ENCODE measurements at regions not wholly inside any gene's neighbourhood (a gene's known extent, or its start where the extent isn't known, plus 50 kb on each side); places are given as distances from the start of the nearest gene placed in this dataset.
"Not testable (repeated sequence)": the region's sequence is repeated elsewhere in the genome, so short reads cannot be mapped to it uniquely, and the experiment has no call there.

DNA sequence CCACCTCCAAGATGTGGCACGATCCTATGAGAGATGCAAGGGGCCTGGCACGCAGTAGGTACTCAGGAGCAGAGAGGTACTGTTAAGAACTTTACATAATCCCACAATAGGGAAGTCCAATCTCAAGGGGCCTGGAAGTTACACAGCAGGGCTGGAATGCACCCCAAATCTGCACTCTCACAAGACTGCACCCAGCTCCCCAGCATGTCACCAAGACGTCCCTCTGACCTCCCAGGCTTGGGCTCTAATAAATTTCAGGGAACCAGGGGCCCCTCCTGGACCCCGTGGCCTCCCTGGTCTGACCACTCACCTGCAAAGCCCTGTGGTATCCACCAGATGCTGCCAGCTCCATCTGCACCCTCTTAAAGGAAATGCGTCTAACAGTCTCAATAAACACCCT lies 94.9 kb downstream of the OAT start:
- no peak for DNase-seq

- no peak for DNase-seq
Observed at GRCh38 chr10:124323111-124323725, 95.5 kb downstream of the OAT start.

DNA sequence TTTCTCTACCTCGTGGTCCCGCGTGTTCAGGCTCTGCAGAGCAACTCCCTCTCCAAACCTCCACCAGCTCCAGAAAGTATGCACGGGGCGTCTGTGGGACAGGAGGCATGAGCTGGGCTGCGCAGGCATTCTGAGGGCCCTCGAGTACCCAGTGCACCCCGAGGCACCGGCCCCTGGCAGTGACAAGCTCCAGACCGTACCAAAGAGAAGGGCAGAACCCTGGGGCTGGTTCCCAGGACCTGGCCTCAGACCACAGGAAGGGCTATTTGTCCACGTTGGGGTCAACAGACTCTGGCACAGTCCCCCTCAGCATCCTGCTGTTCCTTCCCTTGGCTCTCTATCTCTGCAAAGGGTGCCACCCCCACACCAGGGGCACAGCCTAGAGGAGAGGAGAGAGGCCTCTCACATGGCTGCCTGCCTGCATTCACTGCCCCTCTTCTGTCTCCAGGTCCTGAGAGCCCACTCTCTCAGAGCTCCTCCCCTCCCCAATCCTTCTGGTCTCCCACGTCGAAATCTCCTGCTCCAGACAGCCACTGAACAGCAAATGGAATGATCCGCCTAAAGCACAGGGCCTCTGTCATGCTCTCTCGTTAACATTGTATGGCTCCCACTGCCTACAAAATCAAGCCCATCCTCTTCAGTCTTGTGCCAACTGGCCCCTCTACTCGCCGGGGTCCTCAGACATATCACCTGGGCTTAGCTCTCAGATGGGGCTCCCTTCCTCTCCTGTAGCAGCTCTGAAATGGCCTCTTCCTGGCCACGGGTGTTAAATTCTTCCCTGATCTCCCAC lies 96.3 kb downstream of the OAT start:
- no peak for DNase-seq

- no peak for DNase-seq
Observed at GRCh38 chr10:124321433-124322089, 97.2 kb downstream of the OAT start.

GRCh38 chr10:124320778-124321432 lies 97.8 kb downstream of the OAT start:
- no peak for DNase-seq

DNA sequence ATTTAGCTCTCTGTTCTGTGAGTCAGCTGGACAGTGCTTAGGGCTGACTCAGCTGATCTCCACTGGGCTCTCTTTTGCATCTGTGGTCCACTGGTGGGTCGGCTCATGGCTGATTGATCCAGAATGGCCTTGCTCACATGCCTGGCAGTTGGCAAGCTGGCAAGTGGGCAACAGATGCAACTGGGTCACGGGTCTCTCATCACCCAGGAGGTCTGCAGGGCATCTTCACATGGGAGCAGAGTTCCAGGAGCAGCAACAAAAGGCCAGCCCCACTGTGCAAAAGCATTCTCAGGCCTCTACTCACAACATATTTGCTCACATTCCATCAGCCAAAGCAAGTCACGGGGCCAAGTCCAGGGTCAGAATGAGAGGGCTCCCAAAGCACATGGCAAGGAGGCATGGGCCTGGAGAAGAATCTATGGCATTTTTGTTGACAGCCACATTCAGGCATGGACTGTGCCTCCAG lies 98.8 kb downstream of the OAT start:
- no peak for DNase-seq

- not testable (repeated sequence) for DNase-seq
Observed at GRCh38 chr10:124319520-124319919, 99.2 kb downstream of the OAT start.

DNA sequence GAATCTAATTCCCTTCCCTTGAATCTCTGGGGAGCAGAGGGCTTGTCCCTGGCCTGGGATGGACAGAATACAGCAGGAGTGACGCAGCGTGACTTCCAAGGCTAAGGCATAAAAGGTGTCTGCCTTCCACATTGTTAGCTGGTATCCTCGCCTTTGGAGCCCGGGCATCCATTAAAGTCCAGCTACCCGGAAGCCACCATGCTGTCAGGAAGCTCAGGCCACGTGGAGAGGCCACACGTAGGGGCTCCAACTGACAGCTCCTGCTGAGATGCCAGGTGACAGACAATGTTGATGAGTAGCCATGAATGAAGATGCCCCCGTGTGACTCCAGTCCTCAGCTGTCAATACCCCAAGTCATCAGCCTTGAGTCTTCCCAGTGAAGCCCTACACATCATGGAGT lies 99.9 kb downstream of the OAT start:
- no peak for DNase-seq

DNA sequence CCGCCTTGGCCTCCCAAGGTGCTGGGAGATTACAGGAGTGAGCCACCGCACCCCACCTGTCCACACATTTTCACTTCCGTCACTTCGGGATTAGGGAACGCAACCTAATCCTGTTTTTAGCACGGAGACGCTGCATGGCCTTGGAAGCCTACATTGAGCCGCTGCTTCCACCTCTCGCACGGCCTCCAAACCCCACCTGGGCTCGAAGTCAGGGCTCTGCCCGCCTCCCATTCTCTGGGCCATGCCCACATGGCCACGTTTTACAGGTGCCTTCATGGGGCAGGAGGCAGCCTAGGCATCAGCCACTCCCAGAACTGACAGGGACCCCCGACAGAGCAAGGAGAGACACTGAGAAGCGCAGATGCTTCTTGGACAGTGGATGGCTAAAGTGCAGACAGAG lies 100.6 kb downstream of the OAT start:
- no peak for DNase-seq

GRCh38 chr10:124316326-124316725 lies 102.4 kb downstream of the OAT start:
- DNase-seq: no peak

GRCh38 chr10:124315591-124316270 lies 103.0 kb downstream of the OAT start:
- no peak for DNase-seq

GRCh38 chr10:124313374-124313773 lies 105.3 kb downstream of the OAT start:
- DNase-seq: no peak

DNA sequence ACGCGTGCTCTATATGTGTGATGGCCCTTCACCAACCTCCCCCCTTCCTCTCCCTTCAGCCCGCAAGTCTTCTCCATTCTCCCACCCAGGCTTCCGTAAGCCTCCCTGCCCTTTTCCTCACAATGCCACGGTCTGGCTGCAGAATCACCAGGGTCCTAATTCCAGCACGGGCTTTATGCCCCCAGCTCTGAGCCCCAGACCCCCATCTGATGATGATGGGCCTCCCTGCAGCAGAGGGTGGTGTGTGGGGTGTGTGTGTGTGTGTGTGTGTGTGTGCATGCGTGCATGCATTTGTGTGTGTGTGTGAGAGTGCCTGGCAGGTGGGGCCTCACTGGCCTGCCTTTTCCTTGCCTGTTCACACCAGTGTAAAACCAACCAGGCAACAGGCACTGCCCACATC lies 109.9 kb downstream of the OAT start:
- DNase-seq: no peak

- no peak for DNase-seq
Observed at GRCh38 chr10:124308056-124308645, 110.6 kb downstream of the OAT start.

DNA sequence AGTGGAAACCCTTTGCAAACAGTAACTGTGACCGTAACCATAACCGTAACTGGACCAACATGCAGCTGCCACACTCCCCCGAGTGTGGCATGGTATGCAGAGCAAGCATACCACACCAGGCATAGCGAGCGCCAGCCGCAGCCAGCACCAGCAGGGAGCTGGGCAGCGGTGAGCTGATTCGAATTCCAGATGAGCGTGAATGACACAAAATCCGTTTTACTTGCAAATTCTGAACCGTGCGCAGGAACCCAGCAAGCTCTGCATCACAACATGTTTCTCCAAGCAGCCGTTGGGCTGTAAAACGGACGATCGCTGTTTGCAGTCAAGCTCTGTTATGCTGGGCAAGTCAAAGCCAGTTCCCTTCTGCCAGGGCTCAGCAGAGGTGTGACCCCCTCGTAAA lies 111.1 kb downstream of the OAT start:
- DNase-seq: no peak

DNA sequence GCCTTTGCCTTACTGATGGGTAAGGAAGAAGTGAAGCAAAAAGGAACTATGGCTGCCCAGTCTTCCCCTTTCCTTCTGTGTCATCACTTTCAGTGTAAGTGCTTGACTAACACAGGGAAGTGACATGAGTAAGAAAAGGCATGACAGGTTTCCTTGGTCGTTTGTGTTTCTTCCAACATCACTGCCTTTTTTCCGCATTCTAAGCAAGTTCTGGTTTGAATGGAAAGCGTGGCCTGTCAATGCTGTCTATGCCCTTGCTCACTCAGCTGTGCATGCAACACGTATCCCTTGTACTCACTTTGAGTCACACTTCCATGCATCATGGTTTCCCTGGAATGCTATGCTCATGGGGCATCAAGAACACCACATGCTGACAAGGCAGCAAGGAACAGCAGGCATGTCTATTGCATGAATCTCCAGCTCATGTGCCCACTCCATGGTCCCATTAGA lies 111.8 kb downstream of the OAT start:
- no peak for DNase-seq

DNA sequence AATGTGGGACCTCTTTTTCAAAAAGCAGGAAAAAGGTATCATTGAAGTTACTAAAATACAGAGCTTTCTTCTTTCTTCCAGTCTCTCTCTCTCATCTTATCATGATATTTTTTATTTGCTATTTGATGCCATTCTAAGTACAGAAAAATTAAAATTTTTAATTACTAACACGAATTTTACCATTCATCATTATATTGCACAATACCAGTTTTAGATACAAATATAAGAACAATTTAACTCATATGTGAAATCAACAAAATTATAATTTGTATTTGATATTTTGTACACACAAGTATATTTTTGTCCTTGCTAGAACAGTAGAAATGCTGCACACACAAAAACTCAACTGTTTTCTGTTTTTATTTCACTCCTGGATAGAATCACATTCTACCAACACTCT lies 112.2 kb downstream of the OAT start:
- no peak for DNase-seq

- DNase-seq: no peak
Observed at GRCh38 chr10:124305984-124306383, 112.7 kb downstream of the OAT start.

DNA sequence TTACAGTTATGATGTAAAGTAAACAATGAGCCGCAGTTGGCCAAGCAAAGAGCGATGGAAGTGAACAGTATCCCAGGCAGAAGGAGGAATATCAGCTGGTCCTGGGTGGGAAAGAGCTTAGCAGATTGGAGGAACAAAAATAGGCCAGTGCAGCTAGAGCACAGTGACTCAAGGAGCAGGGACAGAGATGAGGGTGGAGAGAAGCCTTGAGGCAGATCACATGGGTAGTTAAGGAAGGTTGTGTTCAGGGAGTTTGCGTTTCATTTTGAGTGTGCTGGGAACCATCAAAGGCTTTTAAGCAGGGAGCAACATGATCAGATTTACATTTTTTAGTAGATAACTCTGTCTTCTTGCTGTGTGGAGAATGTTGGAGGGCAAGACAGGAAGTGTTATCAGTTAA lies 113.6 kb downstream of the OAT start:
- DNase-seq: no peak

GRCh38 chr10:124303662-124304418 lies 114.9 kb downstream of the OAT start:
- DNase-seq: no peak

GRCh38 chr10:124302951-124303505 lies 115.7 kb downstream of the OAT start:
- DNase-seq: no peak

All from NCI-H1092 treated with DMSO at 0.1 percent for 48 hours (cell line).